A673 (cell line): ENCODE measurements at regions not wholly inside any gene's neighbourhood (a gene's known extent, or its start where the extent isn't known, plus 50 kb on each side); places are given as distances from the start of the nearest gene placed in this dataset.

ENCODE experiments used
- CTCF ChIP-seq: fragments of 300-800, 200-600 bp; sonication (generic); conservative IDR thresholded peaks from 2 replicates; pipeline ENCODE4 v1.5.1; 2017; ENCODE audit warnings: low read depth, mild to moderate bottlenecking, antibody characterized with exemption, low read length, moderate library complexity, mixed read lengths
- EZH2 ChIP-seq: fragments of 200-600 bp; sonication (generic); IDR thresholded peaks from 2 replicates; pipeline ENCODE4 v1.6.1; 2017; ENCODE audit warnings: borderline replicate concordance, low read depth, mild to moderate bottlenecking, mixed read lengths, antibody characterized with exemption, low read length; ENCODE audit not compliant: poor library complexity, severe bottlenecking

DNA sequence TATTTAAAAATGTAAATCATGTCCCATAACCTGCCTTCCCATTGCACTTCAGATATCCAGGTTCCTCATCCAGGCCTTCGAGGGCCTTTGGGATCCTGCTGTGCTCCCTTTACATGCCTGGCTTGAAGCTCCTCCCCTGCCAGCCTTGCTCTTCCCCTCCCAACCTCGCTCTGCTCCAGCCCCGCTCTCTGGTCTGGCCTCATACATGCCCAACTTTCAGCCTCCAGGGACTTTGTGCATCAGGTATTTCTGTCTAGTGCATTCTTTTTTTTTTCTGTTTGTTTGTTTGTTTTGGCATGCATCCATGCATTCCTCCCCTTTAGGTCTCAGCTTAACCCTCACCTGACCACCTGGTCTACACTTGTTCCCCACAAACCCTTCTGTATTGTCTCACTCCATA lies 160.3 kb downstream of the SNX10 start:
- TF ChIP-seq CTCF = no peak
- TF ChIP-seq EZH2 = no peak
